ENCODE measurements at regions not wholly inside any gene's neighbourhood (a gene's known extent, or its start where the extent isn't known, plus 50 kb on each side); places are given as distances from the start of the nearest gene placed in this dataset.

GRCh38 chr2:240369335-240369734 is 66.1 kb upstream of the GPC1 start:
- peaks cover 41 to 59% (median 54%) of the 10 kb centered on the region in 4 donors for H3K4me1 ChIP-seq
- H3K27me3 ChIP-seq = no peaks in the 10 kb centered on the region
- H3K9me3 ChIP-seq = no peaks in the 10 kb centered on the region
- no peak overlapping the region for H3K4me3 ChIP-seq
- intact Hi-C loops (cut with DNase I) = no loop called here
- no peak for TF ChIP-seq POLR2A (IDR thresholded peaks at IDR 0.05; ENCODE audit: low read depth)
- no peak for TF ChIP-seq CTCF (IDR thresholded peaks at IDR 0.05)
- no peak for TF ChIP-seq EP300 (IDR thresholded peaks at IDR 0.05)
- TF ChIP-seq POLR2AphosphoS5 (IDR thresholded peaks at IDR 0.05) = no peak
- DNase-seq (ENCODE audit: extremely low spot score) = no peak
- no CpG with 5 or more reads among the region's 4 CpGs for WGBS
- no peaks in the 10 kb centered on the region for H3K36me3 ChIP-seq
- peak overlapping the region; percentile 83 to 90 (median 87) for H3K27ac ChIP-seq (replicated peaks in 1 of 4)

GRCh38 chr2:240369801-240370585 is 65.5 kb upstream of the GPC1 start:
- H3K27me3 ChIP-seq = no peaks in the 10 kb centered on the region
- H3K36me3 ChIP-seq = no peaks in the 10 kb centered on the region
- intact Hi-C loops (cut with DNase I) = no loop called here
- H3K9me3 ChIP-seq = no peaks in the 10 kb centered on the region
- H3K4me1 ChIP-seq = peaks cover 45 to 66% (median 60%) of the 10 kb centered on the region in 4 donors
- H3K27ac ChIP-seq (replicated peaks in 1 of 4) = peak overlapping the region; percentile 83 to 90 (median 87)
- TF ChIP-seq POLR2AphosphoS5 (IDR thresholded peaks at IDR 0.05) (peak; percentile 74 to 78), EP300 (IDR thresholded peaks at IDR 0.05) (no peak), POLR2A (IDR thresholded peaks at IDR 0.05; ENCODE audit: low read depth) (no peak)
- 36% methylated on average over 3 of the region's 19 CpGs for WGBS
- H3K4me3 ChIP-seq = peak overlapping the region in 1 of 4 donors; percentile 8
- no peak for DNase-seq (ENCODE audit: extremely low spot score)

- Histone ChIP-seq H3K36me3 (no peaks in the 10 kb centered on the region), H3K4me1 (peaks cover 45 to 68% (median 62%) of the 10 kb centered on the region in 4 donors), H3K4me3 (no peak overlapping the region), H3K9me3 (no peaks in the 10 kb centered on the region), H3K27me3 (no peaks in the 10 kb centered on the region), H3K27ac (replicated peaks in 1 of 4) (peak overlapping the region; percentile 83 to 90 (median 87))
- 85% methylated on average over 13 of the region's 22 CpGs for WGBS
- intact Hi-C loops (cut with DNase I) = no loop called here
- DNase-seq (ENCODE audit: extremely low spot score) = no peak
- no peak for TF ChIP-seq POLR2AphosphoS5 (IDR thresholded peaks at IDR 0.05)
- no peak for TF ChIP-seq CTCF (IDR thresholded peaks at IDR 0.05)
- TF ChIP-seq EP300 (IDR thresholded peaks at IDR 0.05) = no peak
- no peak for TF ChIP-seq POLR2A (IDR thresholded peaks at IDR 0.05; ENCODE audit: low read depth)
These were observed 64.1 kb upstream of the GPC1 start for GRCh38 chr2:240371129-240372000.

- peaks cover 45 to 68% (median 62%) of the 10 kb centered on the region in 4 donors for H3K4me1 ChIP-seq
- TF ChIP-seq CTCF (IDR thresholded peaks at IDR 0.05) (no peak), POLR2AphosphoS5 (IDR thresholded peaks at IDR 0.05) (no peak), POLR2A (IDR thresholded peaks at IDR 0.05; ENCODE audit: low read depth) (no peak), EP300 (IDR thresholded peaks at IDR 0.05) (no peak)
- no peak overlapping the region for H3K4me3 ChIP-seq
- no peaks in the 10 kb centered on the region for H3K27me3 ChIP-seq
- 88% methylated on average over 5 of the region's 5 CpGs for WGBS
- DNase-seq (ENCODE audit: extremely low spot score) = no peak
- intact Hi-C loops (cut with DNase I) = no loop called here
- no peaks in the 10 kb centered on the region for H3K36me3 ChIP-seq
- H3K27ac ChIP-seq (replicated peaks in 1 of 4) = peak overlapping the region in 2 of 4 donors; percentile 86 to 90
- H3K9me3 ChIP-seq = no peaks in the 10 kb centered on the region
These were observed 63.4 kb upstream of the GPC1 start for GRCh38 chr2:240372101-240372500.
